Right renal cortex interstitium (tissue), 3 donors: ENCODE measurements at regions not wholly inside any gene's neighbourhood (a gene's known extent, or its start where the extent isn't known, plus 50 kb on each side); places are given as distances from the start of the nearest gene placed in this dataset.
A peak's percentile ranks its signal among the peaks of the same experiment; 100 is the strongest.
"Not testable (repeated sequence)": the region's sequence is repeated elsewhere in the genome, so short reads cannot be mapped to it uniquely, and the experiment has no call there.

Experiments used
- DNase-seq, 3 donors: peaks; one replicate each; pipeline ENCODE4 v3.0.0-alpha.2; 2013; ENCODE audit warnings: low read depth in 3 of 3, low spot score in 2 of 3

- peak in 2 of 3 donors; percentile 36 to 56 for DNase-seq
These were observed 147.6 kb downstream of the GPR85 start for GRCh38 chr7:112938863-112939573.

- DNase-seq: no peak
These were observed 147.6 kb upstream of the TMEM168 start for GRCh38 chr7:112937651-112938415.

GRCh38 chr7:112933598-112933997 is 143.4 kb upstream of the TMEM168 start:
- DNase-seq: no peak

- DNase-seq: no peak
These were observed 140.6 kb upstream of the TMEM168 start for GRCh38 chr7:112930787-112931186.

GRCh38 chr7:112929421-112929820 is 139.2 kb upstream of the TMEM168 start:
- no peak for DNase-seq

GRCh38 chr7:112926018-112926417 is 135.8 kb upstream of the TMEM168 start:
- DNase-seq: no peak

- not testable (repeated sequence) for DNase-seq
These were observed 132.4 kb upstream of the TMEM168 start for GRCh38 chr7:112922546-112922945.

GRCh38 chr7:112916431-112916830 is 126.2 kb upstream of the TMEM168 start:
- not testable (repeated sequence) for DNase-seq

GRCh38 chr7:112908086-112908485 is 117.9 kb upstream of the TMEM168 start:
- DNase-seq: no peak

- DNase-seq: no peak
These were observed 117.5 kb upstream of the TMEM168 start for GRCh38 chr7:112907658-112908057.

- DNase-seq: no peak
These were observed 115.8 kb upstream of the TMEM168 start for GRCh38 chr7:112905950-112906349.

- no peak for DNase-seq
These were observed 115.2 kb upstream of the TMEM168 start for GRCh38 chr7:112905413-112905812.

GRCh38 chr7:112898432-112899290 is 108.5 kb upstream of the TMEM168 start:
- DNase-seq: peak in 1 of 3 donors; percentile 2

- no peak for DNase-seq
These were observed 107.7 kb upstream of the TMEM168 start for GRCh38 chr7:112897839-112898431.

- no peak for DNase-seq
These were observed 105.9 kb upstream of the TMEM168 start for GRCh38 chr7:112896026-112896601.

- DNase-seq: no peak
These were observed 102.1 kb upstream of the TMEM168 start for GRCh38 chr7:112892263-112892662.

- DNase-seq: no peak
These were observed 101.5 kb upstream of the TMEM168 start for GRCh38 chr7:112891698-112892097.

GRCh38 chr7:112889834-112890438 is 99.7 kb upstream of the TMEM168 start:
- no peak for DNase-seq

GRCh38 chr7:112889268-112889667 is 99.1 kb upstream of the TMEM168 start:
- DNase-seq: no peak

- DNase-seq: no peak
These were observed 98.6 kb upstream of the TMEM168 start for GRCh38 chr7:112888781-112889180.
